HepG2 (cell line): ENCODE measurements at regions not wholly inside any gene's neighbourhood (a gene's known extent, or its start where the extent isn't known, plus 50 kb on each side); places are given as distances from the start of the nearest gene placed in this dataset.

Experiments used
- ATAC-seq: fragments of 200-7000 bp; cut with Tn5 transposase; 3 replicates; pipeline ENCODE4 v1.9.1; 2020; ENCODE audit warnings: mild to moderate bottlenecking, moderate library complexity
- BruUV-seq: library from RNA; stranded (reverse); fragments of 400-500 nt; replicated peaks from 2 replicates; lab custom pipeline; 2021; lab: Mats Ljungman, UMichigan
- CTCF ChIA-PET: fragments of 300-600 bp; formaldehyde crosslinking; extraction: SDS; loops from one replicate; lab custom pipeline; 2021; ENCODE audit warnings: low total read pairs, inconsistent platforms, low intra/inter-chr PET ratio; lab: Yijun Ruan, JAX
- POLR2A ChIA-PET: fragments of 350-600 bp; sonication (Branson Sonifier 250); formaldehyde crosslinking; loops from one replicate; lab custom pipeline; 2020; ENCODE audit warnings: antibody characterized with exemption, inconsistent platforms; lab: Yijun Ruan, JAX
- DNase-seq: peaks from one replicate; pipeline ENCODE4 v3.0.0-alpha.2; 2015; ENCODE audit warnings: low spot score
- FAIRE-seq: peaks from 3 replicates; lab custom pipeline; 2011; peaks lifted over from hg19 to GRCh38; lab: Jason Lieb, UNC
- H2AFZ ChIP-seq: one replicate; pipeline ENCODE4 v1.6.1; 2011; ENCODE audit warnings: low read length, inconsistent platforms
- H3K27ac ChIP-seq: fragments of 300-600 bp; 3 replicates; pipeline ENCODE4 v1.8.0; 2011; ENCODE audit warnings: mixed run types, mild to moderate bottlenecking, mixed read lengths, low read length, inconsistent platforms; ENCODE audit not compliant: insufficient read depth; ENCODE audit errors: extremely low read length
- H3K27me3 ChIP-seq, 2 experiments: fragments of 200-600 bp in 1 of 2; 2 replicates in 1 of 2; 3 replicates in 1 of 2; pipeline versions ENCODE4 v1.6.0 to v1.8.0; 2011; ENCODE audit warnings: low read length in 2 of 2, mild to moderate bottlenecking in 2 of 2, moderate library complexity in 2 of 2, inconsistent platforms in 1 of 2; ENCODE audit not compliant: insufficient read depth in 2 of 2, control insufficient read depth in 1 of 2
- H3K36me3 ChIP-seq, 2 experiments: fragments of 200-600 bp in 1 of 2; replicated peaks in 1 of 2; 2 replicates in 1 of 2; 3 replicates in 1 of 2; pipeline versions ENCODE4 v1.5.1 to v1.8.0; 2011; ENCODE audit warnings: low read length in 2 of 2, inconsistent platforms in 1 of 2; ENCODE audit not compliant: insufficient read depth in 2 of 2, control insufficient read depth in 1 of 2
- H3K4me1 ChIP-seq: 2 replicates; pipeline ENCODE4 v1.5.1; 2012; ENCODE audit warnings: low read length, inconsistent platforms; ENCODE audit not compliant: insufficient read depth
- H3K4me2 ChIP-seq: 2 replicates; pipeline ENCODE4 v1.6.0; 2011; ENCODE audit warnings: low read depth, low read length, inconsistent platforms
- H3K4me3 ChIP-seq, 3 experiments: fragments of 200-600 bp in 1 of 3; sonication (generic), shearing (Covaris generic) in 1 of 3; replicated peaks in 1 of 3; 2 replicates each; pipeline ENCODE4 v1.5.1; 2011 to 2016; ENCODE audit warnings: low read length in 3 of 3, inconsistent platforms in 2 of 3, low read depth in 2 of 3, mild to moderate bottlenecking in 2 of 3, control low read depth in 1 of 3, mixed read lengths in 1 of 3; ENCODE audit not compliant: insufficient read depth in 1 of 3
- H3K79me2 ChIP-seq: one replicate; pipeline ENCODE4 v1.6.1; 2011; ENCODE audit warnings: low read length, inconsistent platforms; ENCODE audit not compliant: insufficient read depth
- H3K9ac ChIP-seq: 2 replicates; pipeline ENCODE4 v1.6.0; 2011; ENCODE audit warnings: mild to moderate bottlenecking, low read depth, low read length, inconsistent platforms; ENCODE audit not compliant: insufficient read depth
- H3K9me3 ChIP-seq: 2 replicates; pipeline ENCODE4 v1.5.1; 2012; ENCODE audit warnings: mild to moderate bottlenecking, low read length
- H4K20me1 ChIP-seq: 2 replicates; pipeline ENCODE4 v1.6.0; 2011; ENCODE audit warnings: inconsistent platforms, mild to moderate bottlenecking, low read length, moderate library complexity; ENCODE audit not compliant: insufficient read depth
- KDM1A ChIP-seq: IDR thresholded peaks from 2 replicates; pipeline ENCODE4 v1.6.1; 2016; ENCODE audit warnings: missing compliant biosample characterization
- MAFF ChIP-seq: IDR thresholded peaks from 2 replicates; pipeline ENCODE4 v1.6.1; 2011; ENCODE audit warnings: low read depth, low read length, improper control_type of control experiment
- NONO ChIP-seq, 2 experiments: fragments of 450-650 bp in 1 of 2; sonication (generic) in 1 of 2; formaldehyde crosslinking in 1 of 2; IDR thresholded peaks in 1 of 2; conservative IDR thresholded peaks in 1 of 2; 2 replicates each; pipeline versions ENCODE4 v1.6.1 to v1.8.0; 2017 to 2022; ENCODE audit warnings: mild to moderate bottlenecking in 1 of 2, missing genetic modification reagents in 1 of 2, moderate library complexity in 1 of 2
- PAWR ChIP-seq: sonication (generic); formaldehyde crosslinking; IDR thresholded peaks from 2 replicates; pipeline ENCODE4 v1.4.0; 2020; ENCODE audit warnings: missing genetic modification reagents, mild to moderate bottlenecking, borderline replicate concordance
- SNAI1 ChIP-seq: sonication (generic); formaldehyde crosslinking; IDR thresholded peaks from 2 replicates; pipeline ENCODE4 v1.5.0; 2020; ENCODE audit warnings: mild to moderate bottlenecking, missing genetic modification reagents, borderline replicate concordance
- SOX13 ChIP-seq, 3 experiments: fragments of 450-650 bp in 1 of 3; sonication (generic) in 1 of 3; formaldehyde crosslinking in 1 of 3; IDR thresholded peaks in 2 of 3; conservative IDR thresholded peaks in 1 of 3; 2 replicates each; pipeline versions ENCODE4 v1.5.0 to v1.6.1; 2016 to 2020; ENCODE audit warnings: antibody characterized with exemption in 1 of 3, mild to moderate bottlenecking in 1 of 3, missing compliant biosample characterization in 1 of 3, missing genetic modification reagents in 1 of 3, moderate library complexity in 1 of 3
- TCF7L2 ChIP-seq: IDR thresholded peaks from 2 replicates; pipeline ENCODE4 v1.6.1; 2011; ENCODE audit warnings: mild to moderate bottlenecking, low read depth, low read length, moderate library complexity
- TRIM22 ChIP-seq: fragments of 450-650 bp; IDR thresholded peaks from 2 replicates; pipeline ENCODE4 v1.6.1; 2017
- ZBTB44 ChIP-seq: sonication (generic); formaldehyde crosslinking; IDR thresholded peaks from 2 replicates; pipeline ENCODE4 v1.4.0; 2020; ENCODE audit warnings: missing genetic modification reagents
- ZNF547 ChIP-seq: sonication (generic); formaldehyde crosslinking; IDR thresholded peaks from 2 replicates; pipeline ENCODE4 v1.5.1; 2020; ENCODE audit warnings: mild to moderate bottlenecking, missing genetic modification reagents
- ZNF747 ChIP-seq: sonication (generic); formaldehyde crosslinking; IDR thresholded peaks from 2 replicates; pipeline ENCODE4 v1.8.1; 2023; ENCODE audit warnings: missing genetic modification reagents, mild to moderate bottlenecking, borderline replicate concordance
- WGBS: methylation state at CpG from one replicate; pipeline ENCODE4 v1.1.6; 2017; ENCODE audit warnings: low lambda C conversion rate; 5-methylcytosine and 5-hydroxymethylcytosine counted together
- in situ Hi-C: cut with HindIII; loops from 2 replicates; pipeline ENCODE4 v1.10.0; 2017; ENCODE audit warnings: low pct_unique_long_range_greater_than_20kb; ENCODE audit not compliant: extremely low pct_ligation_motif_present
- intact Hi-C: fragments of 100-400 bp; cut with micrococcal nuclease; formaldehyde crosslinking; loops from one replicate; pipeline ENCODE4 v1.10.0; 2022; ENCODE audit not compliant: unreplicated experiment

- Histone ChIP-seq H3K9ac (no peak overlapping the region), H2AFZ (no peak overlapping the region), H3K79me2 (no peaks in the 10 kb centered on the region), H3K36me3 (no peaks in the 10 kb centered on the region), H3K27me3 (peaks cover 4 to 69% of the 10 kb centered on the region in 2 experiments; a peak in 3 of 5 replicates), H3K4me2 (no peak overlapping the region), H3K4me1 (no peaks in the 10 kb centered on the region), H3K9me3 (no peaks in the 10 kb centered on the region), H3K27ac (no peak overlapping the region), H3K4me3 (no peak overlapping the region), H4K20me1 (no peaks in the 10 kb centered on the region)
- intact Hi-C loops (no loop called here), in situ Hi-C loops (no loop called here)
- TF ChIP-seq MAFF (no peak), SNAI1 (no peak)
- BruUV-seq: no TSS peak
- no peak for FAIRE-seq
- no peak for DNase-seq
- CTCF ChIA-PET: no interaction called here
- POLR2A ChIA-PET: no interaction called here
- 56% methylated on average over 8 of the region's 26 CpGs for WGBS
- no peak for ATAC-seq
These were observed 71.2 kb upstream of the INSIG1 start for GRCh38 chr7:155226261-155227003.

- no peak overlapping the region for H3K4me2 ChIP-seq
- in situ Hi-C loops (no loop called here), intact Hi-C loops (no loop called here)
- peaks cover 4 to 72% of the 10 kb centered on the region in 2 experiments; a peak in 3 of 5 replicates for H3K27me3 ChIP-seq
- ATAC-seq: no peak
- H3K27ac ChIP-seq: no peak overlapping the region
- H3K9ac ChIP-seq: no peak overlapping the region
- DNase-seq: no peak
- TF ChIP-seq PAWR (CRISPR knock-in tag) (no peak), ZNF547 (CRISPR knock-in tag) (no peak), TRIM22 (no peak), SOX13 (IDR thresholded peaks at IDR 0.05) (no peak), SOX13 (CRISPR knock-in tag; conservative IDR thresholded peaks at IDR 0.05 in 1 of 2, IDR thresholded peaks at IDR 0.05 in 1 of 2) (no peak), KDM1A (no peak), ZNF747 (CRISPR knock-in tag) (no peak), NONO (IDR thresholded peaks at IDR 0.05) (no peak), NONO (CRISPR knock-in tag; conservative IDR thresholded peaks at IDR 0.05) (no peak), ZBTB44 (CRISPR knock-in tag) (no peak), TCF7L2 (no peak)
- H3K4me1 ChIP-seq: no peaks in the 10 kb centered on the region
- H4K20me1 ChIP-seq: no peaks in the 10 kb centered on the region
- H2AFZ ChIP-seq: no peak overlapping the region
- no peaks in the 10 kb centered on the region for H3K79me2 ChIP-seq
- BruUV-seq: no TSS peak
- no peaks in the 10 kb centered on the region for H3K9me3 ChIP-seq
- FAIRE-seq: no peak
- H3K36me3 ChIP-seq: no peaks in the 10 kb centered on the region
- ChIA-PET POLR2A (no interaction called here), CTCF (no interaction called here)
- 44% methylated on average over 27 of the region's 27 CpGs for WGBS
- H3K4me3 ChIP-seq: no peak overlapping the region
These were observed 70.5 kb upstream of the INSIG1 start for GRCh38 chr7:155227004-155227787.
